ENCODE measurements at regions not wholly inside any gene's neighbourhood (a gene's known extent, or its start where the extent isn't known, plus 50 kb on each side); places are given as distances from the start of the nearest gene placed in this dataset.

DNA sequence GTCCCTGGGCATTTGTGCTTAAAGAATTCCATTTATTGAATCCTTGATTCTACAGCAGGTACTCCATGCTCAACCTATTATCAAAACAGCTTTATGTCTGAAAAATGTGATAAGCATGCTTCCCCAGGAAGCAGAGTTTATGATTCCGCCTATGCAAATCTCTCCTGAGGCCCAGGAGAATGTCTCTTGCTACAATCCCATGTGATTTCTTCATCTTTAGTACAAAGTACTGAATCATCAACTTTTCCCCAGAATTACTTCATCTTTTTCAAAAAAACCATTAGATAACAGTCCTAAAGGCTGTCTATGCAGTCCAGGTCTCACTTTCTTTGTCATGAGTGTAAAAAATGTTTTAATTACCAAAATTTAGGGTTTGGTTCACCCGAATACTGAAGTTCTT is 130.2 kb upstream of the ADAMTSL1 start:
- no peak for DNase-seq (ENCODE audit: low spot score)
- Mint-ChIP-seq H3K4me1 (ENCODE audit: unreplicated experiment) (no peaks in the 10 kb centered on the region), H3K9me3 (ENCODE audit: unreplicated experiment) (no peaks in the 10 kb centered on the region), H3K36me3 (ENCODE audit: low read depth, unreplicated experiment) (no peaks in the 10 kb centered on the region), H3K27ac (ENCODE audit: unreplicated experiment) (no peak overlapping the region), H3K4me3 (ENCODE audit: unreplicated experiment) (no peak overlapping the region), H3K27me3 (ENCODE audit: unreplicated experiment) (no peaks in the 10 kb centered on the region)
- TF ChIP-seq, protein P1, sequence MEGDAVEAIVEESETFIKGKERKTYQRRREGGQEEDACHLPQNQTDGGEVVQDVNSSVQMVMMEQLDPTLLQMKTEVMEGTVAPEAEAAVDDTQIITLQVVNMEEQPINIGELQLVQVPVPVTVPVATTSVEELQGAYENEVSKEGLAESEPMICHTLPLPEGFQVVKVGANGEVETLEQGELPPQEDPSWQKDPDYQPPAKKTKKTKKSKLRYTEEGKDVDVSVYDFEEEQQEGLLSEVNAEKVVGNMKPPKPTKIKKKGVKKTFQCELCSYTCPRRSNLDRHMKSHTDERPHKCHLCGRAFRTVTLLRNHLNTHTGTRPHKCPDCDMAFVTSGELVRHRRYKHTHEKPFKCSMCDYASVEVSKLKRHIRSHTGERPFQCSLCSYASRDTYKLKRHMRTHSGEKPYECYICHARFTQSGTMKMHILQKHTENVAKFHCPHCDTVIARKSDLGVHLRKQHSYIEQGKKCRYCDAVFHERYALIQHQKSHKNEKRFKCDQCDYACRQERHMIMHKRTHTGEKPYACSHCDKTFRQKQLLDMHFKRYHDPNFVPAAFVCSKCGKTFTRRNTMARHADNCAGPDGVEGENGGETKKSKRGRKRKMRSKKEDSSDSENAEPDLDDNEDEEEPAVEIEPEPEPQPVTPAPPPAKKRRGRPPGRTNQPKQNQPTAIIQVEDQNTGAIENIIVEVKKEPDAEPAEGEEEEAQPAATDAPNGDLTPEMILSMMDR (IDR thresholded peaks at IDR 0.05; ENCODE audit: unreplicated experiment): no peak

DNA sequence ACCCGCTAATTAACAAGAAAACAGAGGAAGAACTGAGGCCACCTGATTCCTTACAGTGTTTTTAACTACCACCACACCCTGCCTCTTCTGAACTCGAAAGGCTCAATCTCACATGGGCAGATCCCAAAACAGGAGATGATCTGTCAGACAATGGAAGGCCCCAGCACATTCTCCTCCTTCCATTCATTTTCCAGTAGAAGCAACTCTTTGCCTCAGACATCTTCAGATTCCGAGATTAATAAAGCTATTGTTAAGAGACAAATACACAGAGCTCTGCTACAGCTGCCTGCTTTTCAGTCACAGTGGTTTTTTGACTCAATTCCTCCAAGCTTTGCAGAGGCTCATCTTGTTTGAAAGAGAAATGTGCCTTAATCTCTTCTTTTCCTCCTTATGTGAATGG is 127.2 kb upstream of the ADAMTSL1 start:
- H3K27ac Mint-ChIP-seq (ENCODE audit: unreplicated experiment): no peak overlapping the region
- no peaks in the 10 kb centered on the region for H3K36me3 Mint-ChIP-seq (ENCODE audit: low read depth, unreplicated experiment)
- no peak overlapping the region for H3K4me3 Mint-ChIP-seq (ENCODE audit: unreplicated experiment)
- no peaks in the 10 kb centered on the region for H3K4me1 Mint-ChIP-seq (ENCODE audit: unreplicated experiment)
- no peak for DNase-seq (ENCODE audit: low spot score)
- H3K27me3 Mint-ChIP-seq (ENCODE audit: unreplicated experiment): no peaks in the 10 kb centered on the region
- H3K9me3 Mint-ChIP-seq (ENCODE audit: unreplicated experiment): no peaks in the 10 kb centered on the region
- TF ChIP-seq, protein P1 (IDR thresholded peaks at IDR 0.05; ENCODE audit: unreplicated experiment): no peak

DNA sequence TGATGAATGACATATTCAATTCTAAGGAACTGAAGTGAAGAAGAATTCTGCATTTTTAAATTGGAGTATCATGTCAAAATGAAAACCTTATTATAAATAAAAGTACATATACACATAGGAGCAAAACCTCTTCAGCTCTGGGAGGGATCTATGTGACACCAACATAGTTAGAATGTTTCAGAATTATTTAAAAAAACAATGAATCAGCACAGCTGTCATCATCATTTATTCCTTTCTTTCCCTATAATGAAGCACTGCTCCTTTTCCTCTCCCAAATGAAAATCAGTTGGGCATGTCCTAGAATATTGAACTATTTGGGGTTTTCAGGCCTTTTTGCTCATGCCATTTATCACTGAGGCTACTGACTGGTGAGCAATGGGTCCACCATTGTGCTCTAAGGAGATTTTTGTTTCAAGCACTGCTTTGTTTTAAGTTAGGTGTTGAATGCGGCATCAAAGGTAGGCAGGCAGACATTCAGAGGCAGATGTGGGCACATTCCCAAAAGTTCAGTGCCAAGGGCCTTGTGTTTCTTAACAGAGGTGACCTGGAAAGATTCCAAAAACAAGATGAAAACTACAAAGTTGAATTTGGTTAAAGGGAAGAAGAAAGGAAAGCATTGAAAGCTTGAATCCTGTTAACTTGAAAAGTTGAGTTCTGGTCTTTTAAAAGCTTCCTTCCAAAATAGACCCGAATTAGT is 126.4 kb upstream of the ADAMTSL1 start:
- Mint-ChIP-seq H3K4me3 (ENCODE audit: unreplicated experiment) (no peak overlapping the region), H3K27ac (ENCODE audit: unreplicated experiment) (no peak overlapping the region), H3K36me3 (ENCODE audit: low read depth, unreplicated experiment) (no peaks in the 10 kb centered on the region), H3K4me1 (ENCODE audit: unreplicated experiment) (no peaks in the 10 kb centered on the region), H3K9me3 (ENCODE audit: unreplicated experiment) (no peaks in the 10 kb centered on the region), H3K27me3 (ENCODE audit: unreplicated experiment) (no peaks in the 10 kb centered on the region)
- no peak for DNase-seq (ENCODE audit: low spot score)
- TF ChIP-seq, protein P1 (IDR thresholded peaks at IDR 0.05; ENCODE audit: unreplicated experiment): no peak

DNA sequence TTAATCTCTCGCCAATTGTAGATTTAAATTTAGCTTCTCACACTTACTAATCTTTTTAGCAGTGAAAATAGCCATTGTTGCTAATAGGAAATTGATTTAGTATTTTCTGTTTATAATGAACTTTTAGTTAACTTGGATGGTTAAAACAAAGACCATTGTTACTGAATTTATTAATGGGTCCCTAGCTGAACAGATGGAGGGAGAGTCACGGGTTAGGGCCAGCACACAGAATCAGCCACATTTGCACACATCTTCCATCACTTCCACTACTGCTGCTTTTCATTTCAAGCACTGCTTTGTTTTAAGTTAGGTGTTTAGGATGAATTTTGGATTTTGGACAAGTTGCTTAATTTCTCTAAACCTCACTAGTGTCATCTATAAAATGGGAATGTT is 125.9 kb upstream of the ADAMTSL1 start:
- Mint-ChIP-seq H3K36me3 (ENCODE audit: low read depth, unreplicated experiment) (no peaks in the 10 kb centered on the region), H3K4me3 (ENCODE audit: unreplicated experiment) (no peak overlapping the region), H3K27me3 (ENCODE audit: unreplicated experiment) (no peaks in the 10 kb centered on the region), H3K4me1 (ENCODE audit: unreplicated experiment) (no peaks in the 10 kb centered on the region), H3K9me3 (ENCODE audit: unreplicated experiment) (no peaks in the 10 kb centered on the region), H3K27ac (ENCODE audit: unreplicated experiment) (no peak overlapping the region)
- DNase-seq (ENCODE audit: low spot score): no peak
- TF ChIP-seq, protein P1 (IDR thresholded peaks at IDR 0.05; ENCODE audit: unreplicated experiment): no peak

DNA sequence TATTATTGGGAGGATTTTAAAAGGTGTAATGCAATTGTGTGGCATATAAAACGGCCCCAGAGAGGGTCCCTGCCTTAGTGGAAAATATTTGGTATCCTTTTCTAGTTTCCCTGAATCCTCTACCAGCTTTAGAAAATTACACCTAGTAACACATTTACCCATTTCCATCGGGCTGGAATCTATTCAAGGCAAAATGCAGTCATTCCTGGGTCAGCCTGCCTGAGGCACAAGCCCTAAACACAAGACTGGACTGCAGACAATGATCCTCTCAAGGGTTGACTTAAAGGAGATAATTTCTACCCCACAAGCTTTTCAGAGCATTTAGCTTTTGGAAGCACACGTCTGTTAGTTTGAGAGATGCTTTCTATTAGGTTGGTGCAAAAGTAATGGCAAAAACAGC is 124.4 kb upstream of the ADAMTSL1 start:
- DNase-seq (ENCODE audit: low spot score): no peak
- Mint-ChIP-seq H3K4me1 (ENCODE audit: unreplicated experiment) (no peaks in the 10 kb centered on the region), H3K4me3 (ENCODE audit: unreplicated experiment) (no peak overlapping the region), H3K27ac (ENCODE audit: unreplicated experiment) (no peak overlapping the region), H3K36me3 (ENCODE audit: low read depth, unreplicated experiment) (no peaks in the 10 kb centered on the region), H3K9me3 (ENCODE audit: unreplicated experiment) (no peaks in the 10 kb centered on the region), H3K27me3 (ENCODE audit: unreplicated experiment) (no peaks in the 10 kb centered on the region)
- TF ChIP-seq, protein P1 (IDR thresholded peaks at IDR 0.05; ENCODE audit: unreplicated experiment): no peak

Data from endothelial cell (in vitro differentiated cells).